ENCODE measurements at regions not wholly inside any gene's neighbourhood (a gene's known extent, or its start where the extent isn't known, plus 50 kb on each side); places are given as distances from the start of the nearest gene placed in this dataset.

GRCh38 chr11:104623518-104623917, 274.7 kb downstream of the CASP12 start:
- DNase-seq: no peak
- intact Hi-C loops (cut with DNase I): no loop called here

GRCh38 chr11:104620991-104621390, 277.3 kb downstream of the CASP12 start:
- intact Hi-C loops (cut with DNase I): no loop called here
- DNase-seq: no peak

DNA sequence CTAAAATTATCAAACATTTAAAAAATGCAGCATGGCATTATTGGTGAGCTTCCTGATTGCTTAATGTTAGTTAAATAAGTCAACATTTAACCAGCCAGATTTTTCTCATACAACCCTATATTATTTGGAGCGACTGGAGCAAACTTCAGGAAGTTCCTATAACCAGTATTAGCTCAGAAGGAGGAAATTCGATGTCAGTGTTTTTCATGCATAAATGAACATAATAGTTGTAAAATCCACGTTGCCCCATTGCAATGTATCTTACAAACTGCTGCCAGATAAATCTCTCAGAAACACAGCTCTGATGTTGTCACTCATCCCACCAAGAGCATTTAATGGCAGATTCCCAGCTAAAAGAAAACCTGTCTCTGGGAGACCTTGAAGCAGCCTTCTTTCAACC, 278.5 kb downstream of the CASP12 start:
- intact Hi-C loops (cut with DNase I): no loop called here
- DNase-seq: no peak

DNA sequence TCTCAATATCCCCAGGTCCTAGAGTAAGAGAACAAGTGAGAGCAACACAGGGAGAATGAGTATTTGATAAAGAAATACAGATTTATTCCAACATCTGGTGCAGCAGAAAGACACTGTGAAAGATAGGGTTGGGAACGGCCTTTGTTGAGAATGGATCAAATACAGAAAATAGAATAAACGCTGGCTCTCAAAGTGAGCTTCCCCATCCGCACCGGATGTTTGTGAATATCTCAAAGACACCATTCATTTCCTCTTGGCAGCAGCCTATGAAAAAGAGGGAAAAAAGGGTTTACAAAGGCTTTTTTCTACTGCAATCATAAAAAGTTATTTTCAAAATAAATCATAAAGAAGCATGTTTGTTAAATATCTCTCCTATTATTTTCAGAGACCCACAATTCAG, 279.3 kb downstream of the CASP12 start:
- intact Hi-C loops (cut with DNase I): no loop called here

DNA sequence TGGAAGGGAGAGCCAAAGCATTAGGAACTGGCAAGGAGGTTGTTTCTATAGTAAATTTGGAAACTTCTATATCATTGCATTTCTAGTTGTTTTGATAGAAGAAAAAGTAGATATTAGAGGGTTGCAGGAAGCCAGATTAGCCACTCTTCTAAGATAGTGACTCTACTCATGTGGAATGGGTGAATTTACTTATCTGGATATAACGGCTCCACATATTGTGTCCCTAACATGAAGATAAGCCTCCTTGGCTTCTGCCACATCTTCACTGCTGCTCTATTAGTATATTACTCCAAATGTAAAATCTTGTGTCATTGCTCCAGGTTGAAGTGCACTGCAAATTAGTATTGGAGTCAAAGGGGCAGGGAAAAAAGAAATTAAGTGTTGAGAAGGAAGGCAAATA, 283.3 kb downstream of the CASP12 start:
- intact Hi-C loops (cut with DNase I): no loop called here
- no peak for DNase-seq

More for the DNA sequence above, 279.3 kb downstream of the CASP12 start:
- peak in 28 of 42 donors; percentile 3 to 75 (median 35) for DNase-seq

DNA sequence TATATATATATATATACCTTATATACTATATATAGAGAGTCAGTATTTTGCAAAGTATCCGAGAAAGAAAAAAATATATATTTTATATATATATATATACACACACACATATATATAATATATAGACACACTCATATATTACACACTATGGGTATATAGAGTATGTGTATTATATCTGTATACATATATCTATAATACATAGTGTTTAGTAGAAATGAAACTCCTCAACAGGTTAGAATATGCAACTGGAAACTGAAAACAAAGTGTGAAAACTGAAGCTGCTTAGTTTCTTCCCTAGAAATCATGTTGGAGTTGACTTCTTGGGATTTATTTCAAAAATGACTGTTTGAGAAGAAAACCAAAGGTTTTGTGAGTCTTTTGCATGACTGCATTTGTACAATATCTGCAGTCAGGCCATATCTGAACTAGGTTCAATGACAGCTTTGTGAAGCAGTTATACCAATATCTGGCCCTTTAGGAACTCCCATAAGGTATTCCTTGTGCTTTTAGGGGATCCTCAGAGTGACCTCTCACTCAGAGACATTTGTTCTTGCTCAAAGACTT, 284.1 kb downstream of the CASP12 start:
- DNase-seq: no peak
- intact Hi-C loops (cut with DNase I): no loop called here

DNA sequence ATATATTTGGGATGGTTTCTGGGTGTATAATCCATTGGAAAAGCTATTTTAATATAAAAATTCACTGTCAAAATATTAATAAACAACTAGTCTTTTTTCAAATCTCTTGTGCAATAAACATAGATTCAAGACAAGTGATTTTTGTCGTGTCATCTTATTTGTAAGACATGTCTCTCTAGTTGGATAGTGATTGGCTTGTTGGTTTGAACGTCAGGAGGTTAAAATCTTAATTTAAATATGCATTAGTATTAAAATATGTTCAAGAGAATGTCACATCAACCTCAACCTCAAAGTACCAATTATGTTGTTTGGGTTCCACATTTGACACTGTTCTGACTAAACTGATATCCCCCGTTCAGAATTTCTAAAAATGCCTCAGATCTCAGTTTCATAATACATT, 287.6 kb downstream of the CASP12 start:
- no peak for DNase-seq
- intact Hi-C loops (cut with DNase I): no loop called here

- DNase-seq: peak in 33 of 42 donors; percentile 7 to 77 (median 43)
- intact Hi-C loops (cut with DNase I): no loop called here
Measured at GRCh38 chr11:104609311-104610085, 288.8 kb downstream of the CASP12 start.

- no peak for DNase-seq
- intact Hi-C loops (cut with DNase I): no loop called here
Measured at GRCh38 chr11:104602643-104603042, 295.6 kb downstream of the CASP12 start.

- no peak for DNase-seq
- intact Hi-C loops (cut with DNase I): no loop called here
Measured at GRCh38 chr11:104594228-104594958, 303.9 kb downstream of the CASP12 start.

GRCh38 chr11:104588970-104589369, 309.3 kb downstream of the CASP12 start:
- intact Hi-C loops (cut with DNase I): no loop called here
- no peak for DNase-seq

GRCh38 chr11:104588446-104588845, 309.8 kb downstream of the CASP12 start:
- intact Hi-C loops (cut with DNase I): no loop called here
- DNase-seq: no peak

GRCh38 chr11:104584823-104585222, 313.4 kb downstream of the CASP12 start:
- no peak for DNase-seq
- intact Hi-C loops (cut with DNase I): no loop called here

DNA sequence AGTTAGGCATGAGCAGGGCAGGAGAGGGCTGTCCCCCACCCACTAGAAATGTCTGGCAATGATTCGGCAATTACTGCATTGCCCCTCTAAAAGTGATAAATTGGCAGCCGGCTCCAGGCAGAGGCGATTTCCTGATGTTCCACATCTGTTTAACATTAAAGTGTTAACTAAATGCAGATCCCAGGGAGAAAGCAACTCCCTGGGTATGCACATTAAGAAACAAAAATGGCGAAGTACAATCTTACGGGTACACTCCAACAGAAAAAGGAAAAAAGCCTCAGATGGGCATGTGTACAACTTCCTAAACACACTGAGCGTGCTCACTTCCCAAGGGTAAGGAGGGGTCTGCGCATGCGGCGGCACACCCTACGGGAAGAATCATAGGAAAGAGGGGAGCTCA, 314.4 kb downstream of the CASP12 start:
- DNase-seq: no peak
- intact Hi-C loops (cut with DNase I): no loop called here

- DNase-seq: no peak
- intact Hi-C loops (cut with DNase I): no loop called here
Measured at GRCh38 chr11:104582431-104582830, 315.8 kb downstream of the CASP12 start.

DNA sequence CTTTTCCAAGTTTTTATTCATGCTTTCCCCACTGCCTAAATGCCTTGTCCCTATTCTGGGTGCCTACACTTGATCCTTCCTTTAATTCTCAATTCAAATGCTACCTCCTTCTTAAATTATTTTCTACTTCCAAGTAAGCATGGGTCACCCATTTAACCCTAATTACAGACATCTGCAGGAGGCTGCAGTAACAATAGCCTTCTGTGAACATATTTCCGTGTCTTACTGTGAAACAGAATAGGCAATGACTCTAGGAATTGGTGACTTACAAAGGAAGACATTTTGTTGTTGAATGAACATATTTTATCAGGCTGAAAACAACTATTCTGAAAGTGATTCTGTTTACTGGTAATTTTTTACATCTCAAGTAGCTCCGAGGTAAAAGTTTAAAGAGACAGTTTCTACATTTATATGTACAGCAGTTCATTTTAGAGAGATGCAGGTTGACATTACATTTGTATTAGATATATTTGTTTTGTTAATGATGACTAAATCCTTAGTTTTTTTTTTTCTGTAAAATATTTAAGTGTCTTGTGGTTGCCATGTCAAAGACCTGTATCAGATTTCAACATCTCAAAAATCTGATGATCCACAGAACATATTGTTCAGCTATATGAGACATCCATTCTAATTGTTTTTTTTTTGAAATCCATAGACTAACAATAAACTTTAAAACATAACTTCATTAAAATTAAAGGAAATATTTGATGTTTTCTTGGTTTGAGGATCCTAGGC, 316.8 kb downstream of the CASP12 start:
- intact Hi-C loops (cut with DNase I): no loop called here
- no peak for DNase-seq

DNA sequence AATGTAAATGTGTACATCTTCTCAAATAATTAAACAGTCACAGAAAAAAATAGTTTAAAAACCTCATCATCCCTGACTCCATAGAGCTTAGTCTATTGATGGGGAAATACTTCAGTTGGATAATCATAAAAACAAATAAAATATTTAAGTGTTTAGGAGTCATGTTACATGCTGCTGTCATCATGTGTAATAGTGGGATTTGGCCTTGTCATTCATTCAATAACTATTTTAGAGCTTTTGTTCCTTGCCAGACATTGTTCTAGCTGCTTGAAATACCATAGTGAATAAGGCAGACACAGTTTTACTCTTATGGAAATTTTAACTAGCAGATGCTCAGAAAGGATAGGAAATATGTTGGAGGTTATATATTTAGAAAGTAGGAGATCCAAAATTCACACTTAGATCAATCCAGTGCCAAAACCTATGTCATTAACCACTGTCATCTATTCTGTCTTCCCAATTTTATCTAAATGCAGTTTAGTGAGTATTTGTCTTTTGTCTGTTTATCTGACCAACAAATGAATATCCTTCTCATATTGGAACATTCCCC, 324.7 kb downstream of the CASP12 start:
- DNase-seq: no peak
- intact Hi-C loops (cut with DNase I): no loop called here

- intact Hi-C loops (cut with DNase I): no loop called here
- DNase-seq: no peak
Measured at GRCh38 chr11:104572279-104572678, 326.0 kb downstream of the CASP12 start.

DNA sequence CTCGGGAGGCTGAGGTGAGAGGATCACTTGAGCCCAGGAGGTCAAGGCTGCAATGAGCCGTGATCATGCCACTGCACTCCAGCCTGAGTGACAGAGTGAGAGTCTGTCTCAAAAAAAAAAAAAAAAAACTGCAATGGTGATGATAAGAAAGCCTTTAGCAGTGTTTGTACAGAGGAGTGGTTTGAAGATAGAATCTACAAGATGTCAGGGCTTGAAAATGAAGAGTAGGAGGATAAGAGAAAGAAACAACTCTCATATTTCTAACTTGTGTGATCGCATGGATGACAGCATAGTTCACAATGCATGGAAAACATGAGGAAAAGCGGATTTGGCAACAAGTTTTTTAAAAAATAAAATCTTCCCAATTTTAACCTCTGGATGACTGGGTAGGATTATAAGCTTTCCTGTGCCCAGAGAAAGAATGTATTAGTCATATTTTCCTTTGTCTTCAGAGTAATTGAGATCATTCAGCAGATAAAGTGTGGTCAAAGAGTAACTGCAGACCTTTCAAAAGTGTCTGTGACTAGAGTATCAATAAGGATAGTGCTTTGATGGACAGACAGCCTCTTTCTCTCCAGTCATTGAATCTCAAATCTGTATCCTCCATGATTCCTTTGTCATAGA, 328.1 kb downstream of the CASP12 start:
- intact Hi-C loops (cut with DNase I): no loop called here
- no peak for DNase-seq
